ENCODE measurements at regions not wholly inside any gene's neighbourhood (a gene's known extent, or its start where the extent isn't known, plus 50 kb on each side); places are given as distances from the start of the nearest gene placed in this dataset.

- no peak for DNase-seq
These were observed 232.0 kb upstream of the GSE1 start for GRCh38 chr16:85380905-85381737.

- DNase-seq = no peak
These were observed 231.2 kb upstream of the GSE1 start for GRCh38 chr16:85381738-85382592.

- no peak for DNase-seq
These were observed 230.4 kb upstream of the GSE1 start for GRCh38 chr16:85382717-85383118.

GRCh38 chr16:85383836-85384832, 229.0 kb upstream of the GSE1 start:
- no peak for DNase-seq

- DNase-seq = no peak
These were observed 228.2 kb upstream of the GSE1 start for GRCh38 chr16:85384833-85385462.

GRCh38 chr16:85385463-85386331, 227.4 kb upstream of the GSE1 start:
- no peak for DNase-seq

- no peak for DNase-seq
These were observed 226.5 kb upstream of the GSE1 start for GRCh38 chr16:85386467-85387170.

- DNase-seq = no peak
These were observed 226.0 kb upstream of the GSE1 start for GRCh38 chr16:85387171-85387507.

- DNase-seq = no peak
These were observed 225.3 kb upstream of the GSE1 start for GRCh38 chr16:85387731-85388295.

GRCh38 chr16:85389679-85390470, 223.2 kb upstream of the GSE1 start:
- no peak for DNase-seq

- DNase-seq = peak; percentile 83
These were observed 222.5 kb upstream of the GSE1 start for GRCh38 chr16:85390511-85391174.

- DNase-seq = no peak
These were observed 221.9 kb upstream of the GSE1 start for GRCh38 chr16:85391175-85391707.

- DNase-seq = no peak
These were observed 221.1 kb upstream of the GSE1 start for GRCh38 chr16:85391769-85392583.

- DNase-seq = no peak
These were observed 220.1 kb upstream of the GSE1 start for GRCh38 chr16:85392756-85393673.

GRCh38 chr16:85393674-85394451, 219.3 kb upstream of the GSE1 start:
- DNase-seq = no peak
